ENCODE measurements at regions not wholly inside any gene's neighbourhood (a gene's known extent, or its start where the extent isn't known, plus 50 kb on each side); places are given as distances from the start of the nearest gene placed in this dataset.

DNA sequence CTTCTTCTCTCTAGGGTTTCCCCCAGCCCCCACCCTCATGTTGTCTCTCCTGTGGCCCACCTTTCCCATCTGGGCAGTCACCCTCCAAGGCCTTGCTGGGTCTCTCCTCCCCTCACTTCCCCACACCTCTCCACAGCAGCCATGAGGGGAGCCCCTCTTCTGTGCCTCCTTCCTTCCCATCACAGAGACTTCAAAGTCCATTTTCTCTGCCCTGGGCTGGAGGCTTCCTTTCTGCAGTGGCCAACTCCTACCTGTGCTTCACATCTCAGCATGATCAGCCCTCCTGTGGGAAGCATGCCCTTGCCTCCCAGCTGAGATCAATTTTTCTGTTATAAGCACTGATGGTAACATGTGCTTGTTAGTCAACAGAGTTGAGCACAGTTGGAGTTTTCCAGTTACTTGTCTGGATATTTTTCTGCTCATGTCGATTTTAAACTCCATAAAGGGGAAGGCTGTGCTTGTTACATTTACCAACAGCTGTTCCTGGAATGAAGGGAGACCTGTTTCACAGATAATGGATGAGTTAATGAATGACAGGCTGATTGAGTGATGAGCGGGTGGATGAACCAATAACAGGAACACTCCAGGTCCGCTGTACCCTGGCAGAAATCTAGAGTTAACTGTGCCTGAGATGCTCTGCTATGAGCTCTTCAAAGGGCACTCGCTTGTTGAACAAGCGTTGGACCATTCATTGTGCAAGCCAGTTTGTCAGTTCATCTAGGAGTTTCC lies 71.4 kb upstream of the PRSS58 start:
- Mint-ChIP-seq H3K9me3 (no peaks in the 10 kb centered on the region), H3K36me3 (no peaks in the 10 kb centered on the region), H3K27ac (peak overlapping the region in 1 of 2 donors; percentile 4)
- DNase-seq (ENCODE audit: low spot score in 2 of 2) (no peak), ATAC-seq (no peak)

DNA sequence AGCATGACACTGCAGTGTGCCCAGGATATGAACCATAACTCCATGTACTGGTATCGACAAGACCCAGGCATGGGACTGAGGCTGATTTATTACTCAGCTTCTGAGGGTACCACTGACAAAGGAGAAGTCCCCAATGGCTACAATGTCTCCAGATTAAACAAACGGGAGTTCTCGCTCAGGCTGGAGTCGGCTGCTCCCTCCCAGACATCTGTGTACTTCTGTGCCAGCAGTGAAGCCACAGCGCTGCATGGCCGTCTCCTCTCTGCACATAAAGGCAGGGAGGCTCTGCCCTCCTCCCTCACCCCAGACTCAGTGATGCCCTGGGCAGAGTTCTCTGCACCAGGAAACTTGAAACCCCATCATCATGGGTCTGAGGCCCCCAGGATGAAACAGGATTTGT lies 70.7 kb upstream of the PRSS58 start:
- H3K27ac Mint-ChIP-seq: peak overlapping the region in 1 of 2 donors; percentile 14
- DNase-seq (ENCODE audit: low spot score in 2 of 2) (no peak), ATAC-seq (no peak)
- no peaks in the 10 kb centered on the region for H3K36me3 Mint-ChIP-seq
- no peaks in the 10 kb centered on the region for H3K9me3 Mint-ChIP-seq

DNA sequence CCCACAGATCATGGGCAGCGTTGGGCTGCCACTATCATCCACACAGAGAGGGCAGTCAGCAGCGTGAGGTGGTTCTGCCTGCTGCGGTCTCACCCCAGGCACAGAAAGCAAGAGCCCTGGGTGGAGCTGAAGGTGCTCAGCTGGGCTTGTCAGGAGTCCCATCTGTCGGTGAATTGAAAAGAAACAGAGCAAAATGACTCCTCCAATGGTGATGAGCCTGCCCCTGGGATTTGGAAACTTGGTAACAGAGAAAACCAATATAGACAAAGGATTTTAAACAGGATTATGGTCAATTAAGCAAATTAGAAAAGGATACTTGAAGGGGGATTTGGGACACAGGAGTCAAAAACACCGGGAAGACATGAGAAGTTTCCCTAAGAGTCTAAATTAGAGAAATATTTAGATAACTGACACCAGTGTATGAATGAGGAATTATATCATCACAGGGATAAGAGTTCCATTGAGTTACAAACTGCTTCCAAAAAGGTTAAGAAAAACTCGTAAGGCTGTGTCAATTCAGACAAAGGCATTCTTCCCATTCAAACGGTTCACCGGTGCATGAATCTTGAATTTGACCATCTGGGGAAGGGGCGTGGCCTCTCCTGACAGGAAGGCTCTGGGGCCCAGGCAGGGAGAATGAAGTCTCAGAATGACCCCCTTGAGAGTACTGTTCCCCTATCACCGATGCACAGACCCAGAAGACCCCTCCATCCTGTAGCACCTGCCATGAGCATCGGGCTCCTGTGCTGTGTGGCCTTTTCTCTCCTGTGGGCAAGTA lies 70.0 kb upstream of the PRSS58 start:
- no peaks in the 10 kb centered on the region for H3K36me3 Mint-ChIP-seq
- DNase-seq (ENCODE audit: low spot score in 2 of 2): no peak
- peak overlapping the region; percentile 73 to 84 for H3K27ac Mint-ChIP-seq
- no peak for ATAC-seq
- no peaks in the 10 kb centered on the region for H3K9me3 Mint-ChIP-seq

DNA sequence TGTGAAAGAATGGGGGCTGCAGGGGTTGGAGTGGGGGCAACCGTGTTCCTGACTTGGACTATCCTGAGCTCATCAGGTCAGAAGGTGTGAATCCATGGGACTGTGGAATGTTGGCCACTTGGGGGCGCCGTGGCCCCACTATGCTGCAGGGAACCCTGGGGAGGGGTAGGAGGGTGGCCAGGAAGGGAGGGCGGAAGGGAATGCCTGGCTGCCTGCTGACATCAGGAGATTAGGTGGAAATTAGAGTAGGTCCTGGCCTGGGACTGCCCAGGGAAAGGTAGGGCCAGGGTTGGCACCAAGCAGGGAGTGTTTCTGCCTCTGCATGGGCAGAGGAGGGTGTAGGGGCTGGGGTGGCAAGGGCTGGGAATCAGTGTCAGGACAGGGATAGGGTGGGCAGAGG lies 65.8 kb upstream of the PRSS58 start:
- Mint-ChIP-seq H3K36me3 (no peaks in the 10 kb centered on the region), H3K9me3 (no peaks in the 10 kb centered on the region), H3K27ac (peak overlapping the region; percentile 34 to 78)
- ATAC-seq (peak; percentile 57 to 73), DNase-seq (ENCODE audit: low spot score in 2 of 2) (peak in 1 of 2 donors; percentile 72)

DNA sequence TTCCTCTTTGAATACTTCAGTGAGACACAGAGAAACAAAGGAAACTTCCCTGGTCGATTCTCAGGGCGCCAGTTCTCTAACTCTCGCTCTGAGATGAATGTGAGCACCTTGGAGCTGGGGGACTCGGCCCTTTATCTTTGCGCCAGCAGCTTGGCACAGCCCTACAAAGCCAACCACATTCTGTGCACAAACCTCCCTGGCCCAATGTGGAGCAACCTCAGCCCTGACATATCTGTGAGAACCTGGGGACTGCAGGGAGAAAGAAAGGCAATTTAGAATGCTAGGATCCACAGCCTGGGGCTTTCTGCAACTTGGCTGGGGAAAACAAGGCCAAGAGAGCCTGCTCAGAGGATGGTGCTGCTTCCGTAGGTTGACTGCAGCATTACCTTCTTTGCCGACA lies 63.5 kb upstream of the PRSS58 start:
- DNase-seq (ENCODE audit: low spot score in 2 of 2): no peak
- ATAC-seq: peak in 1 of 2 donors; percentile 50
- Mint-ChIP-seq H3K27ac (peak overlapping the region in 1 of 2 donors; percentile 4), H3K36me3 (no peaks in the 10 kb centered on the region), H3K9me3 (no peaks in the 10 kb centered on the region)

DNA sequence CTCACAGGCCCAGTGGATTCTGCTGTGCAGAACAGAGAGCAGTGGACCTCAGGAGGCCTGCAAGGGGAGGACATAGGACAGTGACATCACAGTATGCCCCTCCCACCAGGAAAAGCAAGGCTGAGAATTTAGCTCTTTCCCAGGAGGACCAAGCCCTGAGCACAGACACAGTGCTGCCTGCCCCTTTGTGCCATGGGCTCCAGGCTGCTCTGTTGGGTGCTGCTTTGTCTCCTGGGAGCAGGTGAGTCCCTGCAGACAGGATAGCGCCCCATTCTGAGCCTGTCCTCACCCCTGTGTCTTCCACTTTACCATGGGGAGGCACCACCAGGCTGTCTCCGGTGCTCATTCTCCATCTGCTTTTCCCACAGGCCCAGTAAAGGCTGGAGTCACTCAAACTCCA lies 63.0 kb upstream of the PRSS58 start:
- Mint-ChIP-seq H3K36me3 (no peaks in the 10 kb centered on the region), H3K9me3 (no peaks in the 10 kb centered on the region), H3K27ac (peak overlapping the region in 1 of 2 donors; percentile 4)
- ATAC-seq (peak in 1 of 2 donors; percentile 25), DNase-seq (ENCODE audit: low spot score in 2 of 2) (no peak)

DNA sequence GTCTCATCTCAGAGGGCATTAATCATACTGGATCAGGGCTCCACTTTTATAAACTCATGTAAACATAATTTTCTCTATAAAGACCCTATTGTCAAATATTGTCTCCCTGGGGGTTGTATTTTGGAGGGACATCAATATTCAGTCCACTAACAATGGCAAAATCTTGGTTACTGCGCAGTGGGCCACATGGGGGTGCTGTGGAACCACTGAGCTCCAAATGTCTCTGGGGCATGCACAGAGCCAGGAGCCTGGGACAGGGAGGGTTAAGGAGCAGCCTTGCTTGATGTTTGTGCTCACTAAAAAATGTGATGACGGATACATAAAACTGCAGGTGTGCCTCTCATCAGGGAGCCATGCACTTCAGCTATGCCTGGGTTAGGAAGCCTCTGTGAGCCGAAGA lies 62.1 kb upstream of the PRSS58 start:
- ATAC-seq (peak; percentile 60 to 77), DNase-seq (ENCODE audit: low spot score in 2 of 2) (peak in 1 of 2 donors; percentile 45)
- H3K9me3 Mint-ChIP-seq: no peaks in the 10 kb centered on the region
- H3K27ac Mint-ChIP-seq: peak overlapping the region in 1 of 2 donors; percentile 69
- no peaks in the 10 kb centered on the region for H3K36me3 Mint-ChIP-seq

DNA sequence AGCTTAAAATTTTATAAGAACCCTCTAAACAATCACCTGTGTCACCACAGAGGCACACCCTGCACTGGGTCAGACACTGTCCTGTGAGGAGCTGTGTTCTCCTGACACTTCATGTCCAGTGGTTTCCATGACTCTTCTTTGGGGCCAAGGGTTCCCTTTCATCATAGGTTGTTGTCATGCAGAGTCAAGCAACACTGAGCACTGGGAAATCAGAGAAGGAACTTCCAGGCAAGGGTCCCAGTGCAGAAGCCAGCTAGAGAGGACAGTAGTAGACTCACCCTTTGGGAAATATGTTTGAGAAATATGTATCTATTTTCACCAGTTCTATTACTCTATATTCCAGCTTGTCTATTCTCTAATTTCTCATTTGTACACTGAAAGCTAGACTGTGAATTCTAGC lies 56.4 kb upstream of the PRSS58 start:
- no peaks in the 10 kb centered on the region for H3K9me3 Mint-ChIP-seq
- no peak for ATAC-seq
- H3K27ac Mint-ChIP-seq: peak overlapping the region in 1 of 2 donors; percentile 5
- DNase-seq (ENCODE audit: low spot score in 2 of 2): no peak
- no peaks in the 10 kb centered on the region for H3K36me3 Mint-ChIP-seq

DNA sequence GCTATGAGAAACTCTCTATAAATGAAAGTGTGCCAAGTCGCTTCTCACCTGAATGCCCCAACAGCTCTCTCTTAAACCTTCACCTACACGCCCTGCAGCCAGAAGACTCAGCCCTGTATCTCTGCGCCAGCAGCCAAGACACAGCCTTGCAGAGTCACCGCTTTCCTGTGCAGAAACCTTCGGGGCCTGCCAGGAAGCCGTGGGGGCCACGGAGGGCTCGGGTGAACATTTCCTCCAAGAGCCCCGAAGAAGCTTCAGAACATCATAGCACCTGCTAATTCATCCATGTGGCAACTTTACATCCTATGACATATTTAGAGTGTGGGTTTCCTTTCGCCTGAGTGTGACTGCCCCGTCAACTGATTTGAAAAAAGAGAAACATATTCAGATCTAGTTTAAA lies 55.7 kb upstream of the PRSS58 start:
- Mint-ChIP-seq H3K9me3 (no peaks in the 10 kb centered on the region), H3K27ac (peak overlapping the region in 1 of 2 donors; percentile 19), H3K36me3 (no peaks in the 10 kb centered on the region)
- peak in 1 of 2 donors; percentile 30 for DNase-seq (ENCODE audit: low spot score in 2 of 2)
- ATAC-seq: peak; percentile 49 to 80

DNA sequence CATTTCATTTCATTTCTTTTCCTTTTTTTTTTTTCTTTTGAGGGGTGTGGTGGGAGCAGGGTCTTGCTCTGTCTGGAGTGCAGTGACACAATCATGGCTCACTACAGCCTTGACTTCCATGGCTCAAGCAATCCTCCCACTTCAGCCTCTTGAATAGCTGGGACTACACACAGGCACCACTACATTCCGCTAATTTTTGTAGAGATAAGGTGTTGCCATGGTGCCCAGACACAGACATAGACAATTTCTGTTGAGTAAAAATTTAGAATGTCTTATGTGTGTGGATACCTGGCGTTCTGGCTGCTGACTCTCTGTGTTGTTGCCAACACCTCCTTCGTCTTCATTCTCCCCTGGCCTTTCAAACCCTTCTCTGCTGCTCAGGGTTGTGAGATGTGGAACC lies 54.0 kb upstream of the PRSS58 start:
- Mint-ChIP-seq H3K36me3 (no peaks in the 10 kb centered on the region), H3K27ac (no peak overlapping the region), H3K9me3 (no peaks in the 10 kb centered on the region)
- DNase-seq (ENCODE audit: low spot score in 2 of 2): no peak
- no peak for ATAC-seq

DNA sequence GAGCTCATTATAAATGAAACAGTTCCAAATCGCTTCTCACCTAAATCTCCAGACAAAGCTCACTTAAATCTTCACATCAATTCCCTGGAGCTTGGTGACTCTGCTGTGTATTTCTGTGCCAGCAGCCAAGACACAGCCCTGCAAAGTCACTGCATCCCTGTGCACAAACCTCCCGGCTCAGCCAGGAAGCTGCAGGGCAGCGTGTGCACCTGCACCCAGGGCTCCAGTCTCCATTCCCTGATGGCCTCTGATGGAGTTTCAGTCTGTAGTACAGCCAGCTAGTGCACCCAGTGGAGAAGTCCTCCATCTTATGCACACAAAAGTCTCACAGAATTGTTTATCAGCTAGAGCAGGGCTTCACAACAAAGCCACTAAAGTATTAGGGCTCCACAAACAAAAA lies 51.1 kb upstream of the PRSS58 start:
- ATAC-seq (no peak), DNase-seq (ENCODE audit: low spot score in 2 of 2) (no peak)
- Mint-ChIP-seq H3K27ac (no peak overlapping the region), H3K36me3 (no peaks in the 10 kb centered on the region), H3K9me3 (no peaks in the 10 kb centered on the region)

DNA sequence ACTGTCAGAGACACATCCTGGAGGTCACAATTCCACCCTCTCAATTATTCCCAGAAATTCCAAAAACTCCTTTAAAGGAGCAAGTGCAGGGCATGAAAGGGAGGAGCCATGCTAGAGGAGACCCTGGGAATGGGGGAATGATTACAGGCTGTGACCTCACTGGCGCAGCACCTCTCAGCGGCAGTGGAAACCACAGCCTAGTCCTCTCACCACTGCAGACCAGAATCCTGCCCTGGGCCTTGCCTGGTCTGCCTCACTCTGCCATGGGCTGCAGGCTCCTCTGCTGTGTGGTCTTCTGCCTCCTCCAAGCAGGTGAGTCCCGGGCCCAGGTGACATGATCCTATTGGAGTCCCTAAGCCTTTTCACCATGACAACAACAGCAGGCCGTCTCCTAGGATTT lies 50.5 kb upstream of the PRSS58 start:
- DNase-seq (ENCODE audit: low spot score in 2 of 2) (no peak), ATAC-seq (peak in 1 of 2 donors; percentile 59)
- Mint-ChIP-seq H3K27ac (no peak overlapping the region), H3K36me3 (no peaks in the 10 kb centered on the region), H3K9me3 (no peaks in the 10 kb centered on the region)

Measured in activated naive CD4-positive, alpha-beta T cell treated with anti-CD3 and anti-CD28 coated beads, Interleukin-2, amount 50 U/mL, for 72 hours (primary cell).